Islet of Langerhans (tissue), 1 donor: ENCODE measurements at regions not wholly inside any gene's neighbourhood (a gene's known extent, or its start where the extent isn't known, plus 50 kb on each side); places are given as distances from the start of the nearest gene placed in this dataset.

ENCODE experiments used
- FAIRE-seq: peaks from one replicate; lab custom pipeline; 2011; peaks lifted over from hg19 to GRCh38; lab: Jason Lieb, UNC

- FAIRE-seq: no peak
These were observed 236.3 kb upstream of the SLC14A2 start for GRCh38 chr18:45378933-45379332.

GRCh38 chr18:45379903-45380302, 235.4 kb upstream of the SLC14A2 start:
- no peak for FAIRE-seq

- FAIRE-seq: peak; percentile 47
These were observed 234.0 kb upstream of the SLC14A2 start for GRCh38 chr18:45381282-45381681.

GRCh38 chr18:45383228-45383627, 232.0 kb upstream of the SLC14A2 start:
- FAIRE-seq: no peak

GRCh38 chr18:45384137-45384961, 230.9 kb upstream of the SLC14A2 start:
- no peak for FAIRE-seq

GRCh38 chr18:45384962-45385315, 230.3 kb upstream of the SLC14A2 start:
- no peak for FAIRE-seq

- no peak for FAIRE-seq
These were observed 229.1 kb upstream of the SLC14A2 start for GRCh38 chr18:45386041-45386655.

GRCh38 chr18:45387229-45387628, 228.0 kb upstream of the SLC14A2 start:
- FAIRE-seq: no peak

- FAIRE-seq: no peak
These were observed 216.8 kb upstream of the SLC14A2 start for GRCh38 chr18:45398448-45398847.

- no peak for FAIRE-seq
These were observed 216.1 kb upstream of the SLC14A2 start for GRCh38 chr18:45399146-45399545.

- no peak for FAIRE-seq
These were observed 215.6 kb upstream of the SLC14A2 start for GRCh38 chr18:45399643-45400042.

- FAIRE-seq: no peak
These were observed 212.7 kb upstream of the SLC14A2 start for GRCh38 chr18:45402485-45403056.

GRCh38 chr18:45403341-45404049, 211.8 kb upstream of the SLC14A2 start:
- no peak for FAIRE-seq

GRCh38 chr18:45408218-45408617, 207.1 kb upstream of the SLC14A2 start:
- FAIRE-seq: peak; percentile 53

GRCh38 chr18:45409971-45410370, 205.3 kb upstream of the SLC14A2 start:
- FAIRE-seq: no peak

- no peak for FAIRE-seq
These were observed 202.7 kb upstream of the SLC14A2 start for GRCh38 chr18:45412577-45412976.

GRCh38 chr18:45413180-45413836, 202.0 kb upstream of the SLC14A2 start:
- FAIRE-seq: no peak

- no peak for FAIRE-seq
These were observed 199.7 kb upstream of the SLC14A2 start for GRCh38 chr18:45415614-45416013.

GRCh38 chr18:45416168-45416567, 199.1 kb upstream of the SLC14A2 start:
- FAIRE-seq: peak; percentile 100

GRCh38 chr18:45417392-45417791, 197.9 kb upstream of the SLC14A2 start:
- FAIRE-seq: no peak

GRCh38 chr18:45423659-45424058, 191.6 kb upstream of the SLC14A2 start:
- FAIRE-seq: peak; percentile 94

GRCh38 chr18:45430041-45430440, 185.2 kb upstream of the SLC14A2 start:
- FAIRE-seq: no peak
